ENCODE measurements at regions not wholly inside any gene's neighbourhood (a gene's known extent, or its start where the extent isn't known, plus 50 kb on each side); places are given as distances from the start of the nearest gene placed in this dataset.

DNA sequence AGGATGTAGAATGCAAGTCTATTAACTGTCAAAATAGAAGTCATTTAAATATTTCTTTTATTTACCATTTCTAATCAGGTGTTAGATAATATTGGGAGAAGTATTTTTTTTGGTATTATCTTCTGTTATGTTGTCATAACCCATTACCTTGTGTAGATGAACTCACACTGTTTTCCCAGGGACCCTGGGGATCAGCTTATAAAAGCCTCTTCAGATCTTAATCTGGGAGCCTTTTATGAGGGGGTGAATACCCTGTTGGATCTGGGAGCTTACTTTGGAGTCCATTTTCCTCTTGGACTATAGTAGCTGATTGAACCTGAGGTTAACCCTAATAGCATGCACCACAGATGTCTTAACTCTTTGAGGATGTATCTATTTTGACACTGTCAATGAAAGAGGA lies 176.3 kb upstream of the ATP2B1 start:
- H3K4me1 Mint-ChIP-seq, result peaks cover 53% of the 10 kb centered on the region
- H3K27me3 Mint-ChIP-seq (ENCODE audit: low read depth, poor library complexity), result peaks cover 2% of the 10 kb centered on the region
- TF ChIP-seq, protein P1, sequence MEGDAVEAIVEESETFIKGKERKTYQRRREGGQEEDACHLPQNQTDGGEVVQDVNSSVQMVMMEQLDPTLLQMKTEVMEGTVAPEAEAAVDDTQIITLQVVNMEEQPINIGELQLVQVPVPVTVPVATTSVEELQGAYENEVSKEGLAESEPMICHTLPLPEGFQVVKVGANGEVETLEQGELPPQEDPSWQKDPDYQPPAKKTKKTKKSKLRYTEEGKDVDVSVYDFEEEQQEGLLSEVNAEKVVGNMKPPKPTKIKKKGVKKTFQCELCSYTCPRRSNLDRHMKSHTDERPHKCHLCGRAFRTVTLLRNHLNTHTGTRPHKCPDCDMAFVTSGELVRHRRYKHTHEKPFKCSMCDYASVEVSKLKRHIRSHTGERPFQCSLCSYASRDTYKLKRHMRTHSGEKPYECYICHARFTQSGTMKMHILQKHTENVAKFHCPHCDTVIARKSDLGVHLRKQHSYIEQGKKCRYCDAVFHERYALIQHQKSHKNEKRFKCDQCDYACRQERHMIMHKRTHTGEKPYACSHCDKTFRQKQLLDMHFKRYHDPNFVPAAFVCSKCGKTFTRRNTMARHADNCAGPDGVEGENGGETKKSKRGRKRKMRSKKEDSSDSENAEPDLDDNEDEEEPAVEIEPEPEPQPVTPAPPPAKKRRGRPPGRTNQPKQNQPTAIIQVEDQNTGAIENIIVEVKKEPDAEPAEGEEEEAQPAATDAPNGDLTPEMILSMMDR (IDR thresholded peaks at IDR 0.05), result no peak
- peak overlapping the region; percentile 50 for H3K4me3 Mint-ChIP-seq
- no peak for DNase-seq
- peaks cover 9% of the 10 kb centered on the region for H3K9me3 Mint-ChIP-seq
- H3K36me3 Mint-ChIP-seq (ENCODE audit: low read depth), result no peaks in the 10 kb centered on the region
- peak overlapping the region; percentile 99 for H3K27ac Mint-ChIP-seq

- Mint-ChIP-seq H3K27me3 (ENCODE audit: low read depth, poor library complexity) (peaks cover 2% of the 10 kb centered on the region), H3K4me1 (peaks cover 53% of the 10 kb centered on the region), H3K27ac (peak overlapping the region; percentile 99), H3K36me3 (ENCODE audit: low read depth) (no peaks in the 10 kb centered on the region), H3K4me3 (peak overlapping the region; percentile 50), H3K9me3 (peaks cover 5% of the 10 kb centered on the region)
- DNase-seq, result no peak
- TF ChIP-seq, protein P1 (IDR thresholded peaks at IDR 0.05), result no peak
Observed at GRCh38 chr12:89884416-89884898, 175.8 kb upstream of the ATP2B1 start.

DNA sequence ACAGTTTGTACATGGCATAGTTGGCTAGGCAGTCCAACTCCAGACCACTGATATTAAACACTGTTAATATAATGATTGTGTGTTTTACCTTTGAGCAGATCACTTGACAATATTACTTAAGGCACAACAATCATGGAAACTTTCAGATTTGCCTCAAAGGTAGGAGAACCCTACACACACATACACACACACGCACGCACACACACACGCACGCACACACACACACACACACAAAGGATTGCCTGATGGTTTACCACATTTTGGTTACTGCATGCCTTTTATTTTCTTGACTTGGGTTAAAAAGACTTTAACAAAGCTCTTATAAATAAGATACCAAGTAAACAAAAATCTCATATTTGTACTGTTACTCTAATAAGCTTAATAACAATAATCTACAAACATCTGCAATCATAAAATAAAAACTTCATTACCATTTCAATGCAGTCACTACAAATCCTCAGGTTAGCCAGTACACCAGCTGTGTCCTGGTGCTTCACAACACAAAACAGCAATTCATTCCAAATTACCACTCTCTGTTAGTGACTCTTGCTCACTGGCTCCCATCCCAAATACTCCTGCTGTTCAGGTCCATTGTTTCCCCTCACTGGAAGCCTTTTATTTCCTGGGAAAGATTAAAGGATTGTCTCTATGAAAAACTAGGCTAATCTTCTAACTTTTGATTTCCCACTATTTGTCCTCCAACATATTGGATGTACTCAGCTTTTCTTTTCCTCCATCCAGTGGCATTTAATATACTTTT lies 175.2 kb upstream of the ATP2B1 start:
- peaks cover 55% of the 10 kb centered on the region for H3K4me1 Mint-ChIP-seq
- peak overlapping the region; percentile 50 for H3K4me3 Mint-ChIP-seq
- TF ChIP-seq, protein P1 (IDR thresholded peaks at IDR 0.05), result no peak
- H3K36me3 Mint-ChIP-seq (ENCODE audit: low read depth), result no peaks in the 10 kb centered on the region
- peaks cover 5% of the 10 kb centered on the region for H3K27me3 Mint-ChIP-seq (ENCODE audit: low read depth, poor library complexity)
- H3K9me3 Mint-ChIP-seq, result no peaks in the 10 kb centered on the region
- no peak for DNase-seq
- peak overlapping the region; percentile 99 for H3K27ac Mint-ChIP-seq

- Mint-ChIP-seq H3K27me3 (ENCODE audit: low read depth, poor library complexity) (peaks cover 6% of the 10 kb centered on the region), H3K4me1 (peaks cover 63% of the 10 kb centered on the region), H3K27ac (no peak overlapping the region), H3K9me3 (no peaks in the 10 kb centered on the region), H3K36me3 (ENCODE audit: low read depth) (no peaks in the 10 kb centered on the region), H3K4me3 (no peak overlapping the region)
- DNase-seq, result no peak
- TF ChIP-seq, protein P1 (IDR thresholded peaks at IDR 0.05), result no peak
Observed at GRCh38 chr12:89882792-89883191, 174.2 kb upstream of the ATP2B1 start.

DNA sequence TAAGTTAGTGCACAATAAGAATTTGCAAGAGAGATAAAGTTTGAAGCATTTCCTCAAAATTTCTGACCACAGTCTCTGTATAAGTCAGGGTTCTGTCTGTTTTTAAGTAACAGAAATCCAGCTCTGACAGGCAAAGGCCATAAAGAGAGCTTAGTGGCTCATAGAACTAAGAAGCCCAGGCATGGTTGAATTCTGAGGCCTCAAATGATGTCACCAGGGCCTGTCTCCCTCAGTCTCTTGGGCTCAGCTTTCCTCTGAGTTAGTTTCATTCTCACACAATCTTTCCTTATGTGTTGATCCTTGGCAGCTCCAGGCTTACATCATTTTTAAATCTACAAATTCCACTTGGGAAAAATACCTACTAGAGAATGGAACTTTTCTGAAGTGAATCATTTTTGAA lies 173.4 kb upstream of the ATP2B1 start:
- TF ChIP-seq, protein P1 (IDR thresholded peaks at IDR 0.05), result no peak
- Mint-ChIP-seq H3K27ac (peak overlapping the region; percentile 80), H3K27me3 (ENCODE audit: low read depth, poor library complexity) (peaks cover 6% of the 10 kb centered on the region), H3K36me3 (ENCODE audit: low read depth) (no peaks in the 10 kb centered on the region), H3K4me3 (no peak overlapping the region), H3K9me3 (no peaks in the 10 kb centered on the region), H3K4me1 (peaks cover 63% of the 10 kb centered on the region)
- DNase-seq, result no peak

Measured in nephron progenitor cell (in vitro differentiated cells).